IPS-18c (cell line): ENCODE measurements at regions not wholly inside any gene's neighbourhood (a gene's known extent, or its start where the extent isn't known, plus 50 kb on each side); places are given as distances from the start of the nearest gene placed in this dataset.

Source experiments
- H3K4me3 ChIP-seq: 2 replicates; pipeline ENCODE4 v1.7.0; 2013; ENCODE audit warnings: low read depth, mild to moderate bottlenecking, low read length, moderate library complexity; ENCODE audit not compliant: insufficient read depth
- H3K9me3 ChIP-seq: one replicate; pipeline ENCODE4 v1.6.1; 2013; ENCODE audit warnings: mild to moderate bottlenecking, low read length, moderate library complexity; ENCODE audit not compliant: control insufficient read depth, insufficient read depth

- no peak overlapping the region for H3K4me3 ChIP-seq
- H3K9me3 ChIP-seq: no peaks in the 10 kb centered on the region
These were observed 105.3 kb downstream of the IRX5 start for GRCh38 chr16:55035956-55036355.

DNA sequence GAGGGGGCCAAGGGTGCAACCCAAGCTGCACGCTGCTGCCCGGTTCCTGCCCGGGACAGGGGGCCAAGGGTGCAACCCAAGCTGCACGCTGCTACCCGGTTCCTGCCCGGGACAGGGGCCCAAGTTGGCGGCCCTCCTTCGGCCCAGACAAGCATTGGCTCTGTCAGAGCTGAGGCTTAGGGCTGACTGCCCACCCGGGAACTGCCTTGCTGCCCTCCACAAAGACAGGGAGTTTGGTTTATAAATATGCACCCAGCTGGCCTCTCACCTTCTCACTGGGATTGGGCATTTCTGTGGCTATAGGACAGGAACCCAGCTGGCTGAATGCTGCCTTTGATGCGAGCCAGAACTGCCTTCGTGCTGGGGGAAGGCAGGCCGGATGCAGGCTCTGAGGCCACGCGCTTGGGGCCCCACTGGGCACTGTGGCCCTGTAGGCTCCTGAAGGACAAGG is 105.7 kb downstream of the IRX5 start:
- H3K4me3 ChIP-seq: no peak overlapping the region
- H3K9me3 ChIP-seq: no peaks in the 10 kb centered on the region

DNA sequence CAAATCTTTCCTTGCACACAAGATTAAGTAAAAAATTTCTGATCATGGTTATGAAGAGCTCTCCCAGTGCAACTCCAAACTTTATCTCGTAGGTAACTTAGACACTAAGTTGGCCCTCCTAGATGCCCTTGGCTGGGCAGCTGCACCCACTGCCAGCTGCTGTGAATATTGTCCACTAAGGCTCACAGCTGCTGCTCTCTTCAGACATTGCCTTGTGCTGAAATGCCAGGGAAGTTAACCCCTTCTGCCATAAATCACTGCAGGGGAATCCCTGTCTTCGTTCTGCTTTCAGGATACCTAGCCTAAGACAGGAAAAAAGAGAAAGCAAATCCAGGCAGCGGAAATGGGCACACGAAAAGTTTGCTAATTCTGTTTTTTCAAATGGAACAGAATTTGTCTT is 106.4 kb downstream of the IRX5 start:
- H3K9me3 ChIP-seq: no peaks in the 10 kb centered on the region
- H3K4me3 ChIP-seq: no peak overlapping the region

DNA sequence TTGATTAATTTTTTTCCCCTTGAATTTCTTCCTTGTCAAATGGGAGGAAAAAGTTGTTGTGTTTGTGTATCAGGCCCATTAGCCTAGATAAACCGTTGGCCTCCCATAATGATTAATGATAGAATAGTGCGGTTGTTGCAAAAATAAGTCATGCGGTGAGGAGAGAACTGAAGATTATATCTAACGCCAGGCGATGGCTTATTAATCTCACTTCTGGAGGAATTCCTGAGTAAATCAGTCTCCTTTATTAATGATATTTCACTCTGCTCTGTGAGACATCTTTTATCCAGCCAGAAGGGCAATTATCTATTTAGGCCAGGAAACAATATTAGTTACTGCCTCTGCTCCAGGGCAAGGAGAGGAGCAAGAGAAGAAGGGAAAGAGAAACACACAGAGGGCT is 107.3 kb downstream of the IRX5 start:
- Histone ChIP-seq H3K9me3 (no peaks in the 10 kb centered on the region), H3K4me3 (no peak overlapping the region)

- Histone ChIP-seq H3K4me3 (no peak overlapping the region), H3K9me3 (no peaks in the 10 kb centered on the region)
These were observed 108.4 kb downstream of the IRX5 start for GRCh38 chr16:55039042-55039441.

GRCh38 chr16:55039511-55039910 is 108.8 kb downstream of the IRX5 start:
- Histone ChIP-seq H3K9me3 (no peaks in the 10 kb centered on the region), H3K4me3 (no peak overlapping the region)

GRCh38 chr16:55039931-55040330 is 109.3 kb downstream of the IRX5 start:
- Histone ChIP-seq H3K4me3 (no peak overlapping the region), H3K9me3 (no peaks in the 10 kb centered on the region)

DNA sequence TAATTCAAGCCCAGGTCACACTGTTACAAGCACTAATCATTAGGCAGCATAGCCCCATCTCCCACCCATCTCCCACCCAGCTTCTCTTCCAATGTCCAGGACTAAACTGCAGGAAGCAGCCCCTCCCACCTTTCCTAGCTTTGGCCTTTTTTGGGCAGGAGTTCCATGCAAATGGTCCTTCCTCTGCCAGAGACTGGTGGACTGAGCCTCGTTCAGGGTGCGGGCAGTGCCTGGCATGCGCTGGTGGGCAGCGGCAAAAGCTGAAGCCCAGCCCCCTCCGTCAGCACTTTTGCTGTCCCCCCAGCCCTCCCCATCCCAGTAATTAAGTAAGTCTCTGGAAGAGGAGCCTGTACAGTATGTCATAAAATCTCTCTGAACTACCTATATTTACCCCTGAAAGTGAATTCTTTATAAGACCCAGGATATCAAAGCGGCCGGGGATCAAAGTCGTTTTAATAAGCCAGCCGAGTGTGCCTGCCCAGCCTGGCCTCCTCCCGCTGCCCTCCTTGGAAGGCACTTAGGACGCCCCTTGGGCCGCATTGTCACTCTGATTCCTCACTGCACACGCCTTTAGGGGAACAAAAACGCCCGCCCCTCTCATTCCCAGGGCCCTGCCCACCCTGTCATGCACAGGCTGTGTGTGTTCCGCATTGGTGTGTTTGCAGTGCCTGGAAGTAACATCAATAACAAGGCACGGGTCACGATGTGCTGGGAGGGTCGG is 109.9 kb downstream of the IRX5 start:
- H3K4me3 ChIP-seq: no peak overlapping the region

GRCh38 chr16:55041540-55042234 is 111.0 kb downstream of the IRX5 start:
- no peaks in the 10 kb centered on the region for H3K9me3 ChIP-seq
- H3K4me3 ChIP-seq: no peak overlapping the region

More for the DNA sequence above, 109.9 kb downstream of the IRX5 start:
- no peaks in the 10 kb centered on the region for H3K9me3 ChIP-seq

DNA sequence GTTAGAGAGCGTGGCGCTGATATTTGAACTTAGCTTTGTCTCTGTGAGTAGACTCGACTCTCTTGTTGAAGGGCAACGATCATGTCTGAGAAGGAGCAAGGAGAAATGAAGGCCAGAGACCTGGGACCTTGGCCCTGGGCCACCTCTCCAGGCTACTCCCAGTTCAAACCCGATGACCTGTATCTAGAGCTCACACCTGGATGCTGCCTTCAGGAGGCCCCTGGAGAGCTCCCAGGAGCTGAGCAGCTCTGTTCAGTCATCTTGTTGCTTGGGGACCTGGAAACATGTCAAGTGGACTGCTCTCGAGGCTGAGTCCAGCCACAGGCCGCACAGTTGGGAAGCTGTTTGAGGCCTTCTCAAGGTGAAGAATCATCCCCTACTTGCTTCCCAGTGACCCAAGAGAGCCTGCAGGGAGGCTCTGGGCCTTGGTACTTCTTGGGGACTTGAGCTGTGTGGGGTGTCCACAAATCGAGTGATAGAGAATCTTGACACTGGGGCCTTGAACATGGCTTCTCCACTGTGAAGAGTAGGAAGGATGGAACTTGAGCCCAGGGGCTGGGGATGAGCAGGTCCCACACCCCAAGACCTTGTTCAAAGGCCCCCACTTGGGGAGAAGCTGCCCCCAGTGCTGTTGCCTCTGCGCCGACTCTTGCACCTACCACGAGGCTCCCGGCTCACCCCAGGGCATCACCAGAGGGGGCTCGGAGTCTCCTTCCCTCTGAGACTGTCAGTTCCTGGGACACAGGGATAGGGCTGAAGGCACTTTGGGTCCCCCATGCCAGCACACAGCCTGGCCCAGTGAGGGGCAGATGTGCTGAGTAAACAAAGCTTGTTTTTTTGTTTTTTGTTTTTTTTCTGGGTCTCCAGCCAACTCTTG is 112.1 kb downstream of the IRX5 start:
- no peaks in the 10 kb centered on the region for H3K9me3 ChIP-seq
- no peak overlapping the region for H3K4me3 ChIP-seq

DNA sequence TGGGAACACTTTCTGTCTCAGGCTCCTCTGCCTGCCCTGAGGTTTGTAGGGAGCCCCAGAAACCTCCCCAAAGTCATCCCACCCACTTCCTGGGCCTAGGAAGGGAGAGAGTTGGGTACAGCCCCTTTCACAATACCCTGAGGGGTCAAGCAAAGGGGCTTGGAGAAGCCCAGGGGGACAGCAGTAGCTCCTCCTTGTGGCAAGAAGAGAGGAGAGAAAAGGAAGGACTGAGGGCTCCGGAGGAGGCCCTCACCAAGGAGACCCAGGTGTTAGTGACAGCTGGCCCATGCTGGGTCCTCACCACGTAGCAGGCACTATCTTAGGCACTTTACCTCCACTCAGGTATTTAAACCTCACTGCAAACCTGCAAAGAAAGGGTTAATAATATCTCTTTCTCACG is 112.8 kb downstream of the IRX5 start:
- H3K9me3 ChIP-seq: no peaks in the 10 kb centered on the region
- no peak overlapping the region for H3K4me3 ChIP-seq

DNA sequence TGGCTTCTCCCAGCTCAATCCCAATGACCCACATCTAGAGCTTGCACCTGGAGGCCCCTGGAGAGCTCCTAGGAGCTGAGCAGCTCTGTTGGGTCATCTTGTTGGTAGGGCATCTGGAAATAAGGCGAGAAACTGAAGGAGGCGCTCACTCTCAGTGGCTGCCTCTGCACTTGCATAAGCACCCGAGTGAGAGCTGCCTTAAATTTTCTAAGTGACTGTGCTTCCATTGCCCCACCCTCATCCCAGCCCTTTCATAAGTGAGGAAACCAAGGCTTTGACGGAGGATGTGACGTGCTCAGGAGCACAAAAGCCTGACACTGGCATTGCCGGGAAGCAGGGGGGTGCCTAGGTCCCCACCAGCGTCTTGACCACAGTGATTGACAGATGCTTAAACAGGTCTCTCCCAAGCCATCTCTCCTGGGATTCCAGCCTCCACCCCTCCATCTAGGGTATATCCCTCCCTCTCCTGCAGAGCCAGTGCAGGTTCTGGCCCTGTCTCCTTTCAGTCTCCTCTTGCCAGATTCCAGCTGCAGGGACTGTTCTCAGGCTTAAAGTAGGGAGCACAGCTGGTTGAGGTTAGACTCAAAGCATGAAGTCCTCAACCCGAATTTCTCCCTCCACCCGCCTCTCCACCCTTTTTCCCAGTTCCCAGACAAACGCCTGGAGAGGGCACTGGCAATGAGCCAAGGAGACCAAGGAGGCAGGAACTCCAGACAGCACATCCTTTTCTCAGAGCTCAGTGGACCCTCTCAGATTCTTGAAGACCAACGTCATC is 113.7 kb downstream of the IRX5 start:
- Histone ChIP-seq H3K4me3 (no peak overlapping the region), H3K9me3 (no peaks in the 10 kb centered on the region)

- H3K9me3 ChIP-seq: no peaks in the 10 kb centered on the region
- H3K4me3 ChIP-seq: no peak overlapping the region
These were observed 114.7 kb downstream of the IRX5 start for GRCh38 chr16:55045329-55045728.

DNA sequence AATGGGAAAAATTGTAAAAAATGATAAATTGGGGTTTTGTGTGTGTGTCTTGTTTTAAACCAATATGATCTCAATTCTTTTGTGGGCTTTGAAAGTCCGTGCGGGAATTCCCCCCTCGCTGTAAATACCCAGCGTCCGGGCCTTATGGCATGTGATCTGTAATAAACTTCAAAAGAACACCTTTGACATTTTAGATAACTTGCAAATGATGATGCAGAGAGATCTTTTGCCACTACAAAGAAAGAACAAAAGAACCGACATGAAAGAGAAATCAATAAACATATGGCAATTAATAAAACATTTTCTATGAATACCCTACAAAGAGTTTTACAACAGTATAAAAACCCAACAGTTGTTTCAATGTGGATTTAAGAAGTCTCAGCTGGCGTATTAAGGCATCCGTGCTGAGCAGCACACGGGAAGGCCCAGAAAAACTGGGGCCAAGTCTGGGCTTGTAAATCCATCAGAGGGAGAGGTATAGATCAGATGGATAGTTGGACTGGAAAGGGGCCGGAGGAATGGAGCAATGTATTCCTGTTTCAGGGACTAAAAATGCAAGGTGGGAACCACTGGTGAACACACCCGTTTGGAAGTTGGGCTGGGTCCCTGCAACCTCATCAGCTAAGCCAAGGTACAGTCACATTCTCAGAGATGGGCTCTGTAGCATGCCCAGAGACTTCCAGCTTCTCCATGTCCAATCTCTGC is 115.2 kb downstream of the IRX5 start:
- no peaks in the 10 kb centered on the region for H3K9me3 ChIP-seq
- no peak overlapping the region for H3K4me3 ChIP-seq

GRCh38 chr16:55046513-55046912 is 115.8 kb downstream of the IRX5 start:
- Histone ChIP-seq H3K4me3 (no peak overlapping the region), H3K9me3 (no peaks in the 10 kb centered on the region)

DNA sequence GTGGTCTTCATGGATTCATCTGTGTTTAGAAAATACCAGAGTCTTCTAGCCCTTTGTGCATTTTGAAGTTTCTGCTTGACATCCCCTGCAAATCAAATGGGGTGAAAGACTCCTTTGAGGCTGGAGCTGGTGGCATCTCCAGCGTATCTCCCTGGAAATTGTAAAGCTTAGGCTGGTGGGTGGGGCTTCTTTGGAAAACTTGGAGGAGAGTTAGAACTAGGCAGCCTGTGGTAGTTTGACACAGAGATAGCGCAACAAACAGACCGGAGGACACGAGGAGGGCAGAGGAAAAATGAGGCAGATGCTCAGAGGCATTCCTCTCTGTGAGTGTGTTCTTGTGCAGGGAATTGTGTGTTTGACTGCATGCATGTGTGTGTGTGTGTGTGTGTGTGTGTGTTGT is 116.3 kb downstream of the IRX5 start:
- Histone ChIP-seq H3K4me3 (no peak overlapping the region), H3K9me3 (no peaks in the 10 kb centered on the region)

DNA sequence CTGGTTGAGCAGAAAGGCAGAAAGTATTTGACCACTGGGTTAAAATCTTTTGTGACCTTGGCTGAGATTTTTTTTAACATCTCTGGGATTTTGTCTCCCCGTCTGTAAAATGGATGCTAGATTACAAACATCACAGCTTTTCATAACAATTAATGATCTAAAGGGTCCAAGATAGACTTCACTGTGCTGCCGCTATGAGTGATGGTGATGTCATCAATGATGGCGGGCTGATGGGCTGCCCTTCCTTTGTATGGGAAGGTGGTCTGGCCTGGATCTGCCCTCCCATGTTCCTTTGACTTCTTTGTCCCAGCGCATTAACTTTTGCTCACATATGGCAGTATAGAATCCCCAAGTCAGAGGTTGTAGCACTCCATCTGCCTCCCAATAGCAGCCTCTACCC is 116.7 kb downstream of the IRX5 start:
- no peaks in the 10 kb centered on the region for H3K9me3 ChIP-seq
- H3K4me3 ChIP-seq: no peak overlapping the region
